NCI-H2171 treated with DMSO at 0.1 percent for 48 hours (cell line): ENCODE measurements at regions not wholly inside any gene's neighbourhood (a gene's known extent, or its start where the extent isn't known, plus 50 kb on each side); places are given as distances from the start of the nearest gene placed in this dataset.

Experiments
- DNase-seq: peaks from one replicate; lab custom pipeline; 2025; lab: John Stamatoyannopoulos, UW

DNA sequence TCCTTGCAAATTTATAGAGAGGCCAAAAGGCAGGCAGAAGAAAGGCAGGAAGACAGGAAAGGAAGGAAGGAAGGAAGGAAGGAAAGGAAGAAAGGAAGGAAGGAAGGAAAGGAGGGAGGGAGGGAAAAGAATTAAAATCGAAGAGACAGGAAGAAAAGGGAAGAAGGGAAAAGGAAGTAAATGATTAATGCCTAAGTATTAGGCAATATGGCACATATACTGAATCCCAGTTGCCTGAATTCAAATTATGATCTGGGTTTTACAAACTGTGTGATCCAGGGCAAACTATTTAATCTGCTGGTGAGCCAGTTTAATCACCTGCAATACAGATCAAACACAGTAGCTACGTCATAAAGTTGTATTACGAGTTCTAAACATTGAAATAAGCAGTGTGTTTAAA is 983.6 kb downstream of the FLRT2 start:
- DNase-seq: no peak

GRCh38 chr14:86513056-86513455 is 983.1 kb downstream of the FLRT2 start:
- DNase-seq: no peak

DNA sequence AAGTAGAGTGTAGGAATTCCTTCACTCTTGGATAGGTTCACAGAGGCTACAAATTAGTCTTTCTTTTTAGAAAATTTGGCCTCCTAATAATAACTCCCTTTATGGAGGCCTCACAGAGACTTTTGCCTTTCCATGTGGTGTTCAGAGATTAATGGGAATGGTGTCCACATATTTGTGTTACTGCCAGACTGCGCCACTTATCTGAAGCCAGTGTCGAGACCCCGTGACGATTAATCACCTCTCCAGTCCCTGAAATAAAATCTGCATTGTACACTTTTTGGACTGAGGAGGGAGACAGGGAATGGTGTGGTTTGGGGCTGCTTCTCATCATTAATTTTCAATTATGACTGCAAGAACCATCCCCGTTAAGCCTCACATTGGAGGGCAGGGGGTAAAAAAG is 980.5 kb downstream of the FLRT2 start:
- no peak for DNase-seq

DNA sequence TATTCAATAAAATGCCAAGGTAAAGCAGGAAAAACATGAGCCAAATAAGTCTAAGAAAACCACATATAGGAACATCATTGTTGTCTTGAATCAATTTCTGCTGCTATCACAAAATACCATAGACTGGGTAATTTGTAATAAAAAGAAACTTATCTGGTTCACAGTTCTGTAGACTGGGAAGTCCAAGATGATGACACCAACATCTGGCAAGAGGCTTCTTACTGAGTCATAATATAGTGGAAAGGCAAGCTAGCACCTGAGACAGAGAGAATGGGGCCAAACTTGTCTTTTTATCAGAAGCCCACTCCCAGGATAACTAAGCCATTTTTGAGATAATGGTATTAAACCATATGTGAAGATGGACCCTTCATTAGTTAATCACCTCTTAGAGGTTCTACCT is 975.9 kb downstream of the FLRT2 start:
- DNase-seq: no peak

- no peak for DNase-seq
Observed at GRCh38 chr14:86501611-86502010, 971.7 kb downstream of the FLRT2 start.

- DNase-seq: peak; percentile 18
Observed at GRCh38 chr14:86491743-86492142, 961.8 kb downstream of the FLRT2 start.

DNA sequence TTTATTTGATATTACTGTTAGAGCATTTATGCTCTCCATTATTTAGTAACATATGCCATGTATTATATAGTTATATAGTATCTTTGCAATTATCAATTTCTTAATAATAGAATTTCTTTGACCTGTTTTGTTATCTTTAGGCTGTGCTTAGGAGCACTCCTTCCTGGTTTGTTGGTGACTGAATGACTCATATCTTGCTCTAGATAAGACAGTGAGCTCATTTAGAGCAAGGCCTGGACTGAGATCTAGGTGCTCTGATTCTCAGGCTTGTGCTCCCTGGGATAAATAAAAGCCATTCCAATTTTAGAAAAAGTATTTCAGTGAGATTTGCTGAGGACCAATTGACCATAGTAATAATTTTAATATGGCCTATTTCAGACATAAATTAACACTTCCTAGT is 951.2 kb downstream of the FLRT2 start:
- no peak for DNase-seq

DNA sequence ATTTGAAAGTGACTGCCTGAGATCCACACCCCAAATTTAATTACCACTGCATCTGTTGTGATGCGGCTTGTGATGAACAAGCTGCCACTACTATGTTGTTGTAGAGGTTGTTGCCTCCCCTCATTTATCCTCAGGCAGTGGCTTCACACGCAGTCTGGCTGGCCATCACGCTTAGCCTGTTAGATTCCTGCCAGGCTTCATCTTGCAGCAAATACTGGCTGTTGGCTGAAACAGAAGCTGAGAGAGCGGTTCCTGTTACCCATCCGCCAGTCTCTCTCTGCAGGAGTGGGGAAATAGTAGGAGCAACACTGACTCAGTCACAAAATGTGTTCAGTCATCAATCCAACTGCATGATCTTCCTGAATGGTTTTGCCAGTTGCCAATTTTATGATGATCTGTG is 934.4 kb downstream of the FLRT2 start:
- no peak for DNase-seq

- DNase-seq: peak; percentile 14
Observed at GRCh38 chr14:86462193-86462753, 932.3 kb downstream of the FLRT2 start.

GRCh38 chr14:86457481-86458135 is 927.7 kb downstream of the FLRT2 start:
- no peak for DNase-seq

DNA sequence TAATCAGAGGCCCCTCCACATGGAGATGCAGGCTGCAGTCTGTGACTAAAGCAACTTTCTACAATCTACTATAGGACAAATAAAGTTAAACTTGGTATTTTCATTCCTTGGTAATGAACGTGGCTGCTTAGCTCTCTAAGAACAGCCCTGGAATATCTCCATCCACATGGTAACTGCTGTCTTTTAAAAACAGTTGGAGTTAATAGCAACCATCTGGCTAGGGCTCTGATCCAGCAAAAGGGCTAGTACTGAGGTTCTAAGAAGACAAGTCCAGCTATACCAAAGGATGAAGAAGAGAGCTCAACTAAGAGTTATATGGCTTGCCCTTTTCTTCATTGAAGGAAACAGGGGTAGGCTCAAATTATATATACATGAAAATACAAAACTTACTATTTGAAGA is 920.1 kb downstream of the FLRT2 start:
- no peak for DNase-seq

- no peak for DNase-seq
Observed at GRCh38 chr14:86442135-86442534, 912.2 kb downstream of the FLRT2 start.

- DNase-seq: peak; percentile 87
Observed at GRCh38 chr14:86430853-86431252, 900.9 kb downstream of the FLRT2 start.

- no peak for DNase-seq
Observed at GRCh38 chr14:86423214-86423613, 893.3 kb downstream of the FLRT2 start.

DNA sequence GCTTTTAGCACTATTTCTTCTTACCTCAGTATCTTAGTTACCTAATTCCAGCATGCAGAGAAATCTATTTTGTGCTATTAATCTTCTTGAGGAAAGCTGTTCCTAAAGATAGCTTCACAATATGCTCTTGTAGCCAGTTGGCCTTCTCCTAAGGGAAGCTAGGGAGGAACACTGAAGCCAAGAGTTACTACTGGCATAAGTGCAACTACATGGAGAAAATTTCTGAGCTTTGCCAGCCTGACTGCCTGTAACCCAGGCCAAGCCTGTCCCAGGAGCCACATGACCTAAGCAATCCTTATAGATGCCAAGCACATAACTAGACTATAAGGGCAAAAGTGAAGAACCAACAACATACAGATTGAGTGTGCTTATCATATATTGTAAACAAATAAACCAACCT is 890.2 kb downstream of the FLRT2 start:
- DNase-seq: no peak

DNA sequence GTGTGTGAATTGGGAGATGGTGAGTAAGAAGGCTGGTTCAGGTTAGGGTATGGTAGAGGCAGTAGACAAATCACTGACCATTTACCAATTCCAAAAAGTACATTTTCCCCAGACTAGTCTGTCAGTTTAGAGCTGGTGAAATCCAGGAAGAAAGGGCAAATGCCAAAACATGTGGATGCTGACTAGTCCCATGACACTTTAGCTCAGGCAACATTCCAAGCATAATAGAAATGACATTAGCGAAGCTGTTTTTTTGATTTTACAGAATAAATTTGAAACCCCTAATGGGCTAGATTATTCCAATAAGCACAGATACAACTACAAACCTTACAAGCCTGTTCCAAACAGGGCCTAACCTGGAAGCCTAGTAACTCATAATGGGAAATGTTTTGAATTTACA is 884.2 kb downstream of the FLRT2 start:
- no peak for DNase-seq

DNA sequence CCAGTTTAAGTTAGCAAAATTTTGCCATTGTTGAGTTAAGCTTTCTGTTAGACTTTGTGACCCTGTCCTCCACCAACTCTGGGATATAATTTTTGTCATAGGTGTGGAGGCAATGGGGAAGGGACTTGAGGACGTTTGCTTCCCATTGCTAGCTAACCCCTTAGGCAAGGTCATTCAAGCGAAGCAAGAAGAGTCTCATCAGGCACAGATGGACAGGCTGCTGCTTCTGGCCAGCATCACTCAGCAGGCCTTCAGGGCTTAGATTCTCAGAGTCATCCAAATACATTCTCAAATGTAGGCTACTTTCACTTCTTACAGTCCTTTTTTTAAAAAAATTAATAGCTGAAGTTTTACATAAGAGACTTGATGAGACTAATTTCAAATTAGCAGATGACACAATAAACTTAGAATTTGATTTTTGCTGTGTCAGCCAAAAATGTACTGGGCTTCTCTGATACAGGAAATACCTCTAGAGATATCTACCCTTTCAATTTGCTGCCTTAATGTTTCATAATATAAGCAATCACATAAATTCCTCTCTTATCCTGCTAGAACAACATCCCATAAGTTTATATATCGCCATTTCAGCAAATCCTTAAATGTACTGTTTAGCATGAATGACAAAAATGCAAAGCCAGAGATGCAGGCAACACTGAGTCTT is 875.2 kb downstream of the FLRT2 start:
- no peak for DNase-seq

DNA sequence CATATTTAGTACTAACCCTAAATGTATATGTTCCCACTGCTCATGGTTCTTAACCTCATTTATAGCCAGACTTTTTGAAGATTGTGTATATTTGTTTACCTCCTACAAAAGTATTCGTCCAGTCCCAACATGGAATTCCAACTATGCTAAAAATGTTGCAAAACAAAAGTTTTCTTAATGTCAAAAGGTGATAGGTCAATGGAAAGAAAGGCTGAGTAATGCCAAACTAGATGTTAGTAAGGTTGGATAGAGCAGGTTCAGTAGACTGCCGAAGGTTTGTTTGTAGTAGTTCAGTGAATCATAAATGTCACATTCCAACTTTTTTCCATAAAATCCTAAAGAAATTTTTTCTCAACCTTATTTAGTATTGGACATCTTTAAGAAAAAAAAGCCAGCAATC is 874.5 kb downstream of the FLRT2 start:
- no peak for DNase-seq

- DNase-seq: no peak
Observed at GRCh38 chr14:86402545-86402944, 872.6 kb downstream of the FLRT2 start.

GRCh38 chr14:86391085-86391484 is 861.1 kb downstream of the FLRT2 start:
- DNase-seq: no peak

DNA sequence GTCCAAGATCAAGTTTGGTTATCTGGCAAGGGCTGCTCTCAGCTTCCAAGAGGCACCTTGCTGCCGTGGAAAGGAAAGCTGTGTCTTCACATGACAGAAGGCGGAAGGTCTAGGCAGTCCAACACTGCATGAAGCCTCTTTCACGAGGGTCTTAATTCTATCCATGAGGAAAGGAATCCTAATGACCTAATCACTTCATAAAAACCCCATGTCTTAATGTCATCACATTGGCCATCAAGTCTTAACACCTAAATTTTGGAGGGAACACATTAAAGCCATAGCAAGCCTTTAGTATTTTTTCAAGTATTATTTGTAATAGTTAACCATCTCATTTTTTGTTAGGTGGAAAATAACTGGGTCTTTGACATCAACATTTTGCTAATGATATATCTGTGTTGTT is 858.3 kb downstream of the FLRT2 start:
- peak; percentile 8 for DNase-seq

DNA sequence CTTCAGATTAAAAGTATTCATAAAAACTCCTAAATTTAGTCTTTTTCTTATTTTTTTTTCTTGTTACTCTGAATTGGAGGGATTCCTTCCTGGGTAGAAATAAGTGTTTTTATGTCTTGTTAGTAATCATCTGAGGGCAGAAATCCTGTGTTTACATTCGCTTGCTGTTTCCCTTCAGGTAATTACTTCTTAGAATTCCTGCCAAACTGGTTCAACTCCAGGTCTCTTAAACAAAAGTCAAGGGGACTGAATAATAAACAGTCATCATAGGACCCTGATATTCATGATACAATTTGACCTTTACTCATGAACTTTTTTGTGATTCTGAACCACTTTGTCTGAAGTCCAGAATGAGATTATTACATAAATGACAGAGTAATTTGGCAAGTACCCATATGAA is 843.9 kb downstream of the FLRT2 start:
- no peak for DNase-seq

DNA sequence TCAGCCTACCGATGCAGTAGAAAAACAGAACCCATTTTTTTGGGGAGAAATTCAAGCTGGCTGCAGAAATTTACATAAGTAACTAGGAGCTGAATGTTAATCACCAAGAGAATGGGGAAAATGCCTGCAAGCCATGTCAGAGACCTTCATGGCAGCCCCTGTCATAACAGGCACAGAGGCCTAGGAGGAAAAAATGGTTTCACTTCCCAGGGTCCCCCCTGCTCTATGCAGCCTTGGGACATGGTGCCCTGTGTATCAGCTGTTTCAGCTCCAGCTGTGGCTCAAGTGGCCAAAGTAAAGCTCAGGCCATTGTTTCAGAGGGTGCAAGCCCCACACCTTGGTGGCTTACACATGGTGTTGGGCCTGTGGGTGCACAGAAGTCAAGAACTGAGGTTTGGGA is 842.5 kb downstream of the FLRT2 start:
- no peak for DNase-seq

- DNase-seq: no peak
Observed at GRCh38 chr14:86364634-86365033, 834.7 kb downstream of the FLRT2 start.
